IPS-20b (cell line): ENCODE measurements at regions not wholly inside any gene's neighbourhood (a gene's known extent, or its start where the extent isn't known, plus 50 kb on each side); places are given as distances from the start of the nearest gene placed in this dataset.
A peak's percentile ranks its signal among the peaks of the same experiment; 100 is the strongest.
"Not testable (repeated sequence)": the region's sequence is repeated elsewhere in the genome, so short reads cannot be mapped to it uniquely, and the experiment has no call there.

Source experiments
- H3K27ac ChIP-seq: one replicate; pipeline ENCODE4 v1.5.1; 2013; ENCODE audit warnings: low read length
- H3K27me3 ChIP-seq: 2 replicates; pipeline ENCODE4 v1.6.1; 2013; ENCODE audit warnings: mild to moderate bottlenecking, low read length, inconsistent platforms; ENCODE audit not compliant: insufficient read depth
- H3K36me3 ChIP-seq: 2 replicates; pipeline ENCODE4 v1.6.1; 2013; ENCODE audit warnings: low read depth, mild to moderate bottlenecking, inconsistent platforms, low read length, moderate library complexity; ENCODE audit not compliant: insufficient read depth
- H3K4me1 ChIP-seq: 2 replicates; pipeline ENCODE4 v1.6.1; 2013; ENCODE audit warnings: mild to moderate bottlenecking, control low read depth, inconsistent platforms, low read length, moderate library complexity; ENCODE audit not compliant: insufficient read depth
- H3K4me3 ChIP-seq: 2 replicates; pipeline ENCODE4 v1.5.1; 2013; ENCODE audit warnings: mild to moderate bottlenecking, low read length, inconsistent platforms
- H3K9ac ChIP-seq: 2 replicates; pipeline ENCODE4 v1.6.1; 2013; ENCODE audit warnings: low read depth, mild to moderate bottlenecking, inconsistent platforms, low read length, moderate library complexity
- H3K9me3 ChIP-seq: 2 replicates; pipeline ENCODE4 v1.6.1; 2013; ENCODE audit warnings: mild to moderate bottlenecking, low read depth, low read length, inconsistent platforms; ENCODE audit not compliant: insufficient read depth

DNA sequence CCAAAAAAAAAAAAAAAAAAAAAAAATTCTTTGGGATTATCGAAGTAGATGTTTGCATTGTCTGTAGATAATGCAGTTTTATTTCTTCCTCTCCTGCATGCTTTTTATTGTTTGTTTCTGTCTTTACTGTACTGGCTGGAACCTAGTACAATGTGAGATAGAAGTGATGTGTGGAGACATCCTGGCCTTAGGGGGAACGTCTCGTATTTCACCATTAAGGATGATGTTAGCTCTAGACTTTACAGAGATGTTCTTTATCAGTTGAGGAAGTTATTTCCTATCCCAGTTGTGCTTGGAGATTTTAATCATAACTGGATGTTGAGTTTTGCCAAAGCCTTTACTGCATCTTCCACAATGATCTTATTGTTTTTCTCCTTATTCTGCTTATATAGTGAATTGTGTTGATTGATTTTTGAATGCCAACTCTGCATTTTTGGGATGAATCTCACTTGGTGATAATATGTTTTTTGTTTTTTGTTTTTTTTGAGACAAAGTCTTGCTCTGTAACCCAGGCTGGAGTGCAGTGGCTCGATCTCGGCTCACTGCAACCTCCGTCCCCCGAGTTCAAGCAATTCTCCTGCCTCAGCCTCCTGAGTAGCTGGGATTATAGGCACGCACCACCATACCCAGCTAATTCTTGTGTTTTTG is 179.7 kb downstream of the LAT start:
- not testable (repeated sequence) for H3K9me3 ChIP-seq, H3K4me1 ChIP-seq, H3K36me3 ChIP-seq, H3K27ac ChIP-seq, H3K27me3 ChIP-seq, H3K9ac ChIP-seq, H3K4me3 ChIP-seq

DNA sequence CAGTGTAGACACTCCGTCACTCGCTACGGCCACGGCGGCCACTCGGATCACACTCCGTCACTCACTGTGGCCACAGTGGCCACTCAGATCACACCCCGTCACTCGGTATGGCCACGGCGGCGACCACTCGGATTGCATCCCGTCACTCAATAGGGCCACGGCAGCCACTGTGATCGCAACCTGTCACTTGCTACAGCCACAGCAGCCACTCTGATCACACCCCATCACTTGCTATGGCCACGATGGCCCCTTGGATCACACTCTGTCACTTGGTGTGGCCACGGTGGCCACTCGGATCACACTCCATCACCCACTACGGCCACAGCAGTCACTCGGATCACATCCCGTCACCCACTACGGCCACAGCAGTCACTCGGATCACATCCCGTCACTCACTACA is 175.3 kb downstream of the LAT start:
- H3K27me3 ChIP-seq, H3K4me1 ChIP-seq, H3K27ac ChIP-seq: not testable (repeated sequence)

GRCh38 chr16:29159603-29160002 is 174.8 kb downstream of the LAT start:
- not testable (repeated sequence) for H3K27ac ChIP-seq, H3K4me1 ChIP-seq, H3K9ac ChIP-seq, H3K4me3 ChIP-seq, H3K9me3 ChIP-seq, H3K27me3 ChIP-seq, H3K36me3 ChIP-seq

More for the DNA sequence above, 175.3 kb downstream of the LAT start:
- H3K9me3 ChIP-seq, H3K9ac ChIP-seq, H3K36me3 ChIP-seq, H3K4me3 ChIP-seq: not testable (repeated sequence)

DNA sequence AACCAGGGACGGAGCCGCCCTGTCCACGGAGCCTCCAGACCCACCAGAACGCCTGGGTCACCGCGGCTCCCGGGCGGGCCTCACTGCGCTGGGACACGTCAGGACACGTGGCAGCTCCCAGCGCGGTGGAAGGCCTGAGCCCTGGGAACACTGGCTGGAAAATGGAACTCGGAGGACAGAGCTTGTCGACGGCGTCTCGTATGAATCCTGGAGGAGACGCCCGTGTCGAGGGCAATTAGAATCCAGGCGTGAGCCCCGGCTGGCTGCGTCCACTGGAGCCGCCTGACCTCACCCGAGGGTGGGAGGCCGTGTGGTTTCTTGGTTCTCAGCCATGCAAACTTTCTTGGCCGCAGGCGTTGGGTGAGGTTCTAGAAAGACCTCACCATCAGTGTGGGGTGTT is 173.9 kb downstream of the LAT start:
- H3K9ac ChIP-seq: no peak overlapping the region
- H3K9me3 ChIP-seq: no peaks in the 10 kb centered on the region
- no peak overlapping the region for H3K4me3 ChIP-seq
- no peaks in the 10 kb centered on the region for H3K27me3 ChIP-seq
- no peaks in the 10 kb centered on the region for H3K36me3 ChIP-seq
- H3K4me1 ChIP-seq: peaks cover 8% of the 10 kb centered on the region; the same call in 1 of the 2 replicates
- H3K27ac ChIP-seq: no peak overlapping the region

GRCh38 chr16:29158031-29158784 is 173.4 kb downstream of the LAT start:
- H3K9ac ChIP-seq, H3K27ac ChIP-seq, H3K4me3 ChIP-seq, H3K36me3 ChIP-seq, H3K27me3 ChIP-seq, H3K4me1 ChIP-seq, H3K9me3 ChIP-seq: not testable (repeated sequence)

DNA sequence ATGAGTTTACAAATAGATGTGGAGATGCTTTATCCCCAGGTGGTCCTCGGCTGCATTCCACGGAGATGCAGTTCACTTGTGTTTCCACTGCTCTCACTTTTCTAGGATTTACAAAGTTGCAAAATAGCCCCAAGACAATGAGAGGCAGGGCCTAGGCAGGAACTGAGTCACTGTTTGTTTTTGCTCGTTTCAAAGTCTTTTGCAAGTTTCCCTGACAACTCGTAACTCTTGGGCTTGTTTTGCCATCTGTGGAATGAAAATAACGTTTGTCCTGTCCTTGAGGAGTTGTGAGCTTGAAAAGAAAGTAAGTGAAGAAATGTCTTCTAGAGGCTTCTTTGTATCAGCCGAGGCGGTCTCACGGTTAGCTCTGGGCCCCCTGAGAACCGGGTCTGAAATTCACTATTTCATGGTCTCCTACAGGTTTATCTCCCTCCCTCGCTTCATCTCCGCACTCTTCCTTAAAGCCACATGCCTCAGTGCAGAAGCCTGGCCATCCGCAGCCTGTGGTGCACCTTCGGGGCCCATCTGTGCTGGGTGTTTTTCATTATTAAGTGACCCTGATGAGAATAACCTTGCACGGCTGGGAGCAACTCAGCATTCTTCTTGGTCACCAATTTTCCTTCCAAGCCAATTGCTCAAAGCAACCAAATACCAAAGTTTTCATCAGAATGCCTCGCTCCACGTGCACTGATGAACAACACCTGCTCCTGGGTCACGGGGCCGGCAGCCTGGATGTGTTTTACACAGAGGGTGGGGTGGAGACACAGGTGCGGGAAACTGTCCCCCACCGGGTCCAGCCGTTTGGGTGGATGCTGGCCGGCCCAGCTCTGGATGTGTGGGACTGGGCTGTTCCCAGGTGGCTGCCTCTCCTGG is 172.4 kb downstream of the LAT start:
- peak overlapping the region; percentile 48; the same call in 1 of the 2 replicates for H3K9ac ChIP-seq
- not testable (repeated sequence) for H3K9me3 ChIP-seq, H3K4me3 ChIP-seq, H3K36me3 ChIP-seq, H3K27me3 ChIP-seq, H3K27ac ChIP-seq, H3K4me1 ChIP-seq

DNA sequence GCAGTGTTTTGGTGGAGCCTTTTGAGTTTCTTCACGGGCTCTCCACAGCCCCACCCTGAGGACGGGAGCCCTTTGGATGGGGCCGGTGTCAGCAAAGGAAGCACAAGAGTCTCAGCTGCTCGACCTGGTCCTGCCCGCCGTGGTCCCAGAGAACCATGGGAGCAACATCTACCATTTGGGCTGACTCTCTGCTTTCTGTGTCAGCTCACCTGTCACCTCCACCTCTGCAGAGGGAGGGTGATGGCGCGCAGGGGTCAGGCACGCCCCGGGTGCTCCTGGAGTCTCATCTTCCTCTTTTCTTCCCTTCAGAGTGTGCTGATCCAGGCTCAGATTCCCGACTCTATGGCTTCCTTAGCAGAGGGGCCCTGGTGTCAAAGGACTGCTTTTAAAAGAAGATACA is 171.7 kb downstream of the LAT start:
- Histone ChIP-seq H3K27me3 (no peaks in the 10 kb centered on the region), H3K9ac (peak overlapping the region; percentile 48; the same call in 1 of the 2 replicates), H3K27ac (no peak overlapping the region), H3K9me3 (no peaks in the 10 kb centered on the region), H3K4me1 (peaks cover 8% of the 10 kb centered on the region; the same call in 1 of the 2 replicates), H3K36me3 (no peaks in the 10 kb centered on the region), H3K4me3 (no peak overlapping the region)

DNA sequence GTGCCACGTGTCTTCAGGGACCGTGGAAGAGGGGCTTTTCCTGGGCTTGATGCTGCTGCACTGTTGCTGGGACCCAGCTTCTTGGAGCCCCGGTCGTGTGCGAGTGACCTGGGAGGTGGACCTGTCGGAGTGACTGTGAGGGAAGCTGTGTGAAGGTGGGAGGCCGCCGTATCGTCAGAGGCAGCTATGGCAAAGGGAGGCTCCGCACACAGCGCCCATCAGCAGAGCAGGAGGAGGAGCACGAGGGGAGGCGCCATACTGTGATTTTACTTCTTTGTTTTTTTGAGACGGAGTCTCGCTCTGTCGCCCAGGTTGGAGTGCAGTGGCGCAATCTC is 171.0 kb downstream of the LAT start:
- H3K36me3 ChIP-seq, H3K4me3 ChIP-seq, H3K4me1 ChIP-seq, H3K27ac ChIP-seq, H3K9me3 ChIP-seq, H3K27me3 ChIP-seq, H3K9ac ChIP-seq: not testable (repeated sequence)

DNA sequence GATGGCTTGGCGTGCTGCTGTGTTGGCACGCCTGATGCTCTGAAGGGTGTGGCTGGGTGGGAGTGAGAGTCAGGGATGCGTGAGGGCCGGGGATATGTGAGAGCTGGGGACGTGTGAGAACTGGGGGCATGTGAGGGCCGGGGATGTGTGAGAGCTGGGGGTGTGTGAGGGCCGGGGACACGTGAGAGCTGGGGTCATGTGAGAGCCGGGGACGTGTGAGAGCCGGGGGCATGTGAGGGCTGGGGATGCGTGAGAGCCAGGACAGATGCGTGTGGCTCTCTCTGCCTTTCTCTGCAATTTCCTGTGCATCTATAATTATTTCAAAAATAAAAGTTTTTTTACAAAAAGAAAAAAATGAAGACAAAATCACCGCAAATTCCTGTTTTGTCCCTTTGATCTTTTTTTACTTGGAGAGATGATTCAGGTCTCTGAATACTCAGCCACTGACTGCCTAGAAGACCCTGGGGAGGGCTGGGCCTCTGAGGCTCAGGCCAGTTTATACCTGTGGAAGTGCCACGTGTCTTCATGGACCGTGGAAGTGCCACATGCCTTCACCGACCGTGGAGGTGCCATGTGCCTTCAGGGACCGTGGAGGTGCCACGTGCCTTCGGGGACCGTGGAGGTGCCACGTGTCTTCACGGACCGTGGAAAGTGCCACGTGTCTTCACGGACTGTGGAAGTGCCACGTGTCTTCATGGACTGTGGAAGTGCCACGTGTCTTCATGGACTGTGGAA is 170.4 kb downstream of the LAT start:
- H3K9me3 ChIP-seq, H3K27me3 ChIP-seq, H3K9ac ChIP-seq, H3K36me3 ChIP-seq, H3K4me3 ChIP-seq, H3K27ac ChIP-seq, H3K4me1 ChIP-seq: not testable (repeated sequence)

- no peaks in the 10 kb centered on the region for H3K9me3 ChIP-seq
- H3K36me3 ChIP-seq: no peaks in the 10 kb centered on the region
- no peak overlapping the region for H3K9ac ChIP-seq
- H3K4me3 ChIP-seq: no peak overlapping the region
- H3K4me1 ChIP-seq: peaks cover 8% of the 10 kb centered on the region; the same call in 1 of the 2 replicates
- no peak overlapping the region for H3K27ac ChIP-seq
- no peaks in the 10 kb centered on the region for H3K27me3 ChIP-seq
Observed at GRCh38 chr16:29154676-29155121, 169.8 kb downstream of the LAT start.

DNA sequence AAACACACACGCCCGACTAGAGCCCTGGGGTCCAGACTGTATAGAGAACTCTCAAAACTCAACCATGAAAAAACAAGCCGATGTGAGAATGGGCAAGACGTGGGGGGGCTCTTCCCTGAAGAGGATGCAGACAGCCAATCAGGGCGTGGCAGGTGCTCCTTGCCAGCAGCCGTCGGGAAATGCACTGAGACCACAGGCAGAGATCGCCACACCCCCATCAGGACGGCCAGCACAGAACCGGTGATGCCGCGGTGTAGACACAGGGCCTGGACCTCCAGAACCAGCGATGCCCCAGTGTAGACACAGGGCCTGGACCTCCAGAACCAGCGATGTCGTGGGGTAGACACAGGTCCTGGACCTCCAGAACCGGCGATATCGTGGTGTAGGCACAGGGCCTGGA is 169.2 kb downstream of the LAT start:
- no peaks in the 10 kb centered on the region for H3K9me3 ChIP-seq
- no peak overlapping the region for H3K27ac ChIP-seq
- H3K4me1 ChIP-seq: peaks cover 8% of the 10 kb centered on the region; the same call in 1 of the 2 replicates
- H3K9ac ChIP-seq: no peak overlapping the region
- no peaks in the 10 kb centered on the region for H3K27me3 ChIP-seq
- no peak overlapping the region for H3K4me3 ChIP-seq
- no peaks in the 10 kb centered on the region for H3K36me3 ChIP-seq
